ENCODE measurements at regions not wholly inside any gene's neighbourhood (a gene's known extent, or its start where the extent isn't known, plus 50 kb on each side); places are given as distances from the start of the nearest gene placed in this dataset.
"Not testable (repeated sequence)": the region's sequence is repeated elsewhere in the genome, so short reads cannot be mapped to it uniquely, and the experiment has no call there.

- no peak overlapping the region for H3K27ac ChIP-seq
- no peaks in the 10 kb centered on the region for H3K4me1 ChIP-seq (ENCODE audit: control insufficient read depth in 1 of 2, low read depth in 2 of 2)
- no peak for TF ChIP-seq CTCF (IDR thresholded peaks at IDR 0.05)
- no peak overlapping the region for H3K4me3 ChIP-seq
- H3K36me3 ChIP-seq = no peaks in the 10 kb centered on the region
- no peaks in the 10 kb centered on the region for H3K27me3 ChIP-seq (replicated peaks; ENCODE audit: insufficient read depth)
- ATAC-seq (ENCODE audit: insufficient number of reproducible peaks, low FRiP score, low read depth) = no peak
- no peaks in the 10 kb centered on the region for H3K9me3 ChIP-seq
- DNase-seq (ENCODE audit: low spot score) = no peak
Observed at GRCh38 chr1:114251573-114251939, 97.9 kb upstream of the SYT6 start.

- ATAC-seq (ENCODE audit: insufficient number of reproducible peaks, low FRiP score, low read depth) = no peak
Observed at GRCh38 chr1:114250683-114251572, 97.3 kb upstream of the SYT6 start.

GRCh38 chr1:114249691-114250090 is 96.0 kb upstream of the SYT6 start:
- Histone ChIP-seq H3K4me3 (no peak overlapping the region), H3K4me1 (ENCODE audit: control insufficient read depth in 1 of 2, low read depth in 2 of 2) (no peaks in the 10 kb centered on the region), H3K27me3 (replicated peaks; ENCODE audit: insufficient read depth) (no peaks in the 10 kb centered on the region), H3K36me3 (no peaks in the 10 kb centered on the region), H3K9me3 (no peaks in the 10 kb centered on the region), H3K27ac (no peak overlapping the region)
- no peak for ATAC-seq (ENCODE audit: insufficient number of reproducible peaks, low FRiP score, low read depth)
- no peak for TF ChIP-seq CTCF (IDR thresholded peaks at IDR 0.05)
- DNase-seq (ENCODE audit: low spot score) = no peak

More at GRCh38 chr1:114250683-114251572, 97.3 kb upstream of the SYT6 start:
- H3K4me3 ChIP-seq = no peak overlapping the region
- no peaks in the 10 kb centered on the region for H3K9me3 ChIP-seq
- no peaks in the 10 kb centered on the region for H3K27me3 ChIP-seq (replicated peaks; ENCODE audit: insufficient read depth)
- no peak for TF ChIP-seq CTCF (IDR thresholded peaks at IDR 0.05)
- no peak overlapping the region for H3K27ac ChIP-seq
- no peaks in the 10 kb centered on the region for H3K4me1 ChIP-seq (ENCODE audit: control insufficient read depth in 1 of 2, low read depth in 2 of 2)
- no peaks in the 10 kb centered on the region for H3K36me3 ChIP-seq
- no peak for DNase-seq (ENCODE audit: low spot score)

- no peaks in the 10 kb centered on the region for H3K27me3 ChIP-seq (replicated peaks; ENCODE audit: insufficient read depth)
- ATAC-seq (ENCODE audit: insufficient number of reproducible peaks, low FRiP score, low read depth) = no peak
Observed at GRCh38 chr1:114248162-114248561, 94.5 kb upstream of the SYT6 start.

GRCh38 chr1:114242531-114243210 is 89.0 kb upstream of the SYT6 start:
- not testable (repeated sequence) for H3K36me3 ChIP-seq; H3K27ac ChIP-seq; H3K4me1 ChIP-seq (ENCODE audit: control insufficient read depth in 1 of 2, low read depth in 2 of 2); H3K9me3 ChIP-seq; DNase-seq (ENCODE audit: low spot score); H3K27me3 ChIP-seq (replicated peaks; ENCODE audit: insufficient read depth); ATAC-seq (ENCODE audit: insufficient number of reproducible peaks, low FRiP score, low read depth); H3K4me3 ChIP-seq

More at GRCh38 chr1:114248162-114248561, 94.5 kb upstream of the SYT6 start:
- no peaks in the 10 kb centered on the region for H3K4me1 ChIP-seq (ENCODE audit: control insufficient read depth in 1 of 2, low read depth in 2 of 2)
- DNase-seq (ENCODE audit: low spot score) = no peak
- TF ChIP-seq CTCF (IDR thresholded peaks at IDR 0.05) = no peak
- H3K9me3 ChIP-seq = no peaks in the 10 kb centered on the region
- H3K36me3 ChIP-seq = no peaks in the 10 kb centered on the region
- no peak overlapping the region for H3K4me3 ChIP-seq
- H3K27ac ChIP-seq = no peak overlapping the region
